GM23338 (cell line): ENCODE measurements at regions not wholly inside any gene's neighbourhood (a gene's known extent, or its start where the extent isn't known, plus 50 kb on each side); places are given as distances from the start of the nearest gene placed in this dataset.

ENCODE experiments used
- CREB1 ChIP-seq: fragments of 250-450 bp; sonication (Bioruptor Pico); IDR thresholded peaks from 2 replicates; pipeline ENCODE4 v1.5.0; 2020; ENCODE audit warnings: low read depth, mild to moderate bottlenecking, moderate library complexity
- CTCF ChIP-seq, 2 experiments: fragments of 200-600 bp in 1 of 2; sonication (generic) in 1 of 2; conservative IDR thresholded peaks; 2 replicates each; pipeline versions ENCODE4 v1.5.1 to v1.6.1; 2016 to 2017; ENCODE audit warnings: antibody characterized with exemption in 2 of 2, low read depth in 2 of 2, mild to moderate bottlenecking in 2 of 2, moderate library complexity in 1 of 2
- ETS1 ChIP-seq: IDR thresholded peaks from 2 replicates; pipeline ENCODE4 v1.6.1; 2016; ENCODE audit warnings: antibody characterized with exemption
- EZH2 ChIP-seq: fragments of 200-600 bp; sonication (generic); IDR thresholded peaks from one replicate; pipeline ENCODE4 v1.8.0; 2017; ENCODE audit warnings: antibody characterized with exemption, mild to moderate bottlenecking, low read depth; ENCODE audit not compliant: unreplicated experiment
- EZH2phosphoT487 ChIP-seq: fragments of 200-600 bp; sonication (generic); IDR thresholded peaks from one replicate; pipeline ENCODE4 v1.8.1; 2018; ENCODE audit warnings: antibody characterized with exemption; ENCODE audit not compliant: unreplicated experiment
- JUNB ChIP-seq: IDR thresholded peaks from one replicate; pipeline ENCODE4 v1.6.1; 2016; ENCODE audit warnings: antibody characterized with exemption; ENCODE audit not compliant: unreplicated experiment
- POLR2AphosphoS5 ChIP-seq: IDR thresholded peaks from 2 replicates; pipeline ENCODE4 v1.6.1; 2016; ENCODE audit warnings: antibody characterized with exemption, low read depth
- REST ChIP-seq: IDR thresholded peaks from one replicate; pipeline ENCODE4 v1.6.1; 2018; ENCODE audit warnings: antibody characterized with exemption; ENCODE audit not compliant: unreplicated experiment
- ZNF114 ChIP-seq: fragments of 250-450 bp; sonication (Bioruptor Pico); IDR thresholded peaks from 2 replicates; pipeline ENCODE4 v1.5.0; 2020; ENCODE audit warnings: mild to moderate bottlenecking, moderate library complexity
- ZNF331 ChIP-seq: fragments of 250-450 bp; sonication (Bioruptor Pico); IDR thresholded peaks from 2 replicates; pipeline ENCODE4 v1.5.0; 2020; ENCODE audit warnings: low read depth, mild to moderate bottlenecking, moderate library complexity
- ZNF462 ChIP-seq: fragments of 250-450 bp; sonication (Bioruptor Pico); IDR thresholded peaks from 2 replicates; pipeline ENCODE4 v1.5.0; 2020; ENCODE audit warnings: mild to moderate bottlenecking, moderate library complexity

- TF ChIP-seq POLR2AphosphoS5 (no peak), CTCF (conservative IDR thresholded peaks at IDR 0.05; ENCODE audit: low read depth in 2 of 2) (no peak), EZH2phosphoT487 (no peak), JUNB (no peak), CREB1 (CRISPR knock-in tag) (no peak), EZH2 (no peak), ZNF331 (CRISPR knock-in tag) (no peak), ZNF114 (no peak), REST (no peak), ETS1 (no peak), ZNF462 (CRISPR knock-in tag) (no peak)
Measured at GRCh38 chr2:223465793-223466192, 136.4 kb downstream of the SCG2 start.
